ENCODE measurements at regions not wholly inside any gene's neighbourhood (a gene's known extent, or its start where the extent isn't known, plus 50 kb on each side); places are given as distances from the start of the nearest gene placed in this dataset.

- no peak for DNase-seq (ENCODE audit: low spot score)
These were observed 154.7 kb downstream of the ERMARD start for GRCh38 chr6:169906004-169906687.

DNA sequence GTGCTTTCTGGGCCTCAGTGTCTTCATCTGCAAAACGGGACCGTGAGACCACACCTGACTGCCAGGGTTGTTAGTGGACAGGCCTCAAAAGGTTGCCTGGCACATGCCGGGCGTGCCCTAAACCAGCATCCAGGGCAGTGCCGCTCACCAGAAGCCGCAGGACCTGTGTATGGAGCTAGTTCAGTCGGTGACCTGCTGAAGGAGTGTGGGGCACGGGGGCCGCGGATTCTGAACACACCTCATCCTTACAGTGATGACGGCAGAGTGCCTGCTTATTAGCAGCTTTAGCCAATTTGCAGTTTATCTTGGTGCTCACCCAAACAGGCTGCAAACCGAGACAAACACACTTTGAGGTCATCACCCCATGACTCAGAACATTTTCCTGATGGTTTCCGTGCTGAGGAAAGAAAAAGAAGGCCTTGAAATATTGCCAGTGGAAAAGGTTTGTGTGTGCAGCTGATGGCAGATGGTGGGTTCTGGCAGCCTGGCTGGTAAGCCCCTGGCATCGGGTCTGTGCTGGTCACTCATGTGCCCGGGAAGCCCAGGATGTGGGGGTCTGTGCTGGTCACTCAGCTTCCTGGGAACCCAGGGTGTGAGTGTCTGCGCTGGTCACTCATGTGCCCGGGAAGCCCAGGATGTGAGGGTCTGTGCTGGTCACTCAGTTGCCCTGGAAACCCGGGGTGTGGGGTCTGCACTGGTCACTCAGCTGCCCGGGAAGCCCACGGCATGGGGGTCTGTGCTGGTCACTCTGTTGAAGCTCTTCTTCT, 153.8 kb downstream of the ERMARD start:
- DNase-seq (ENCODE audit: low spot score): no peak

GRCh38 chr6:169904051-169904922, 152.9 kb downstream of the ERMARD start:
- DNase-seq (ENCODE audit: low spot score): no peak

DNA sequence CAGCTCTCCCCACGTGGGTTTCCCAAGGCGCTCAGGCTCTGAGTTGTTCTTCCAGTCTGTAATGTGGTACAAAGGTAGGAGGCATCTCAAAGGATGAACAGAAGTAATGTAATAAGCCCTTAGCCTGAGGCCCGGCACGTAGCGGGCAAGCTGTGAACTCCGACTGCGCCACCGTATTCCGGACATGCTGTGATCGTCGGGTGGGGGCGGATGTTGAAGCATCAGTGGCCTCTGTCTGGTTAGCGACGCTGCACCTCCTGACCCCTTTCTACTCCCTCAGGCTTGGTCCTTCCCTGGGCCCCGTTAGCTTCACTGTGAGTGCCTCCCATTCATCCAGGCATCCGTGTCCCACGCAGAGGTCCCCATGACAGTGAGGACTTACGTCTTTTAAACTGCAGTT, 151.7 kb downstream of the ERMARD start:
- no peak for DNase-seq (ENCODE audit: low spot score)

GRCh38 chr6:169902604-169903003, 151.2 kb downstream of the ERMARD start:
- no peak for DNase-seq (ENCODE audit: low spot score)

GRCh38 chr6:169902070-169902469, 150.6 kb downstream of the ERMARD start:
- no peak for DNase-seq (ENCODE audit: low spot score)

GRCh38 chr6:169899481-169900145, 148.2 kb downstream of the ERMARD start:
- DNase-seq (ENCODE audit: low spot score): no peak

DNA sequence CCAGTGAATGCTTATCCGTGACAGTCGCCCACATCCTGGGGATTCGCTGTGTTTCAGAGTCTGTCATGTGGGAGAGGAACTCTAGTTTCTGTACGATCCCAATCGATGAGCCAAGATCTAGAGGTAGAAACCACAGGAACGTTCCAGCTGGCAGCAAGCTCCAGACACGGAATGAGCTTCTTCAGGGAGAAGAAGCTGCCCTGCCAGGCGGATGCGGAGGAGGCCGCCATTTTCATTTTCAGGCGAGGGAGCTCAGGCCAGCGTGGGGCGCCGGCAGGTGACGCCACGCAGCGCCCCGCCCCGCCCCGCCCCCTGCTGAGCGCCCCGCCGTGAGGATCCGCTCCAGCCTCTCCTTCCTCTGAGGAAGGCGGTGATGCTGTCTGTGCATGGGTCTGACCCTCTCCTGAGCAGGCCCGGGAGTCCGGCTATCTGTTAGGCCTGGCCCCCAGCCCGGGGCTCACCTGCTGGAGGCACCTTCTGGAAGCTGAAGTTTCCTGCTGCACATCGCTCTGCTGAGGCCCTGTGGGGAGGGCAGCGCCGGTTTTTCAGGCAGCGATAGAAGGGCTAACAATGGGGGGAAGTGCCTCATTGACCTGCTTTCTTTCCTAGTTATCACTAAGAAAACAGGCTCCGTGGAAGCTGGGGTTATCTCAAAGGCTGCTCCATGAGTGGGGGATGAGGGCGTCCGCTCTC, 147.5 kb downstream of the ERMARD start:
- no peak for DNase-seq (ENCODE audit: low spot score)

- DNase-seq (ENCODE audit: low spot score): no peak
These were observed 146.4 kb downstream of the ERMARD start for GRCh38 chr6:169897601-169898358.

DNA sequence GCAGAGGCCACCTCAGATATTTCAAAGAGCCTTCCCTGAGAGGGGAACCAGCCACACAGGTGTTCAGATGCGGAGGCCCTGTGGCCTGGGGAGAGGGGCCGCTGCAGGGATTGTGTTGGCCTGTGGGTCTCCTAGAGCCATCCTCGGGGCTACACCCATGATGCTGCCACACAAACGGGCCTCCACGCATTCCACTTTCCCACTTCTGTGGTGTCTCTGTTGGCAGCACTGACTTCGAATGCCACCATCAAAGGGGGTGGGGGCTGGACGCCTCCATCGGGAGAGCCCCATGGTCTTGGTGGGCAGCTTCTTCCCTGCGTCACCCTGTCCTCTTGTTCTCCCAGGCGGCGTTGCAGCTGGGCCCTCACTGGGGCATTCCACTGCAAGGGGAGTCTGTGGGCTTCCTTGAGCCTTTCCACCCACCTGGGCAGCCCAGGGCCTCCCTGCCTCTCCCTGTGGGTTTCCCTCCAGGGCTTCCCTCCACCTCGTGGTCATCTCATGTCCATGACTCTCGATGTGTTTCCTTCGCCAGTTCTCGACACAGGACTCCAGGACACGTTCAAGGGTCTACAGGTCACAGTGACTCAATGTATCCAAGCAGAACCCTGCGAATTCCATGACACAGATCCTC, 145.5 kb downstream of the ERMARD start:
- DNase-seq (ENCODE audit: low spot score): no peak

GRCh38 chr6:169895926-169896761, 144.7 kb downstream of the ERMARD start:
- no peak for DNase-seq (ENCODE audit: low spot score)

DNA sequence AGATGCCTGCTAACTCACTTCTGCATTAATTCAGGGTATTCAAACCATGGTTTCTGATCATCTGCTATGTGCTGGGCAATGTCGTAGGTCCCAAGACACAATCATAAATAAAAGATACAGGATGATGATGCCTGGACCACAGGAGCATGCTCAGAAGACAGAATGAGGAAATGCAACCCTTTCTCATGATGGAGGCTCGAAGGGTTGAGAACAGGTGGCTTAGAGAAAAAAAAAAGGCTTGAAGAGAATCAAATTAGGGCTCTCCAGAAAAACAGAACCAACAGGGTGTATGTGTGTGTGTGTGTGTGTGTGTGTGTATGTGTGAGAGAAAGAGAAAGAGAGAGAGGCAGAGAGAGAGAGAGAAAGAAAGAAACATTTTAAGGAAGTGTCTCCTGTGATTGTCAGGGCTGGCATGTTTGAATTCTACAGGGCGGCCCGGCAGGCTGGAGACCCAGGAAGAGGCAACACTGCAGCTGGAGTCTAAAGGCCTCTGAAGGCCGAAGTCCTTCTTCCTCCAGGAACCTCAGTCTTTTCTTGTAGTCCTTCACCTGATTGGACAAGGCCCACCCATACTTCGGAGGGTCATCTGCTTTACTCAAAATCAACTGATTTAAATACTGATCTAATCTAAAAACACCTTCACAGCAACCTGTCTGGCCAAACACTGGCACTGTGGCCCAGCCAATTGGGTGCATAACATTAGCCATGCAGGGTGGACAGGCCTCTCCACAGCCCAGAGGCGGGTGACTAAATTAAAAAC, 143.8 kb downstream of the ERMARD start:
- DNase-seq (ENCODE audit: low spot score): no peak

DNA sequence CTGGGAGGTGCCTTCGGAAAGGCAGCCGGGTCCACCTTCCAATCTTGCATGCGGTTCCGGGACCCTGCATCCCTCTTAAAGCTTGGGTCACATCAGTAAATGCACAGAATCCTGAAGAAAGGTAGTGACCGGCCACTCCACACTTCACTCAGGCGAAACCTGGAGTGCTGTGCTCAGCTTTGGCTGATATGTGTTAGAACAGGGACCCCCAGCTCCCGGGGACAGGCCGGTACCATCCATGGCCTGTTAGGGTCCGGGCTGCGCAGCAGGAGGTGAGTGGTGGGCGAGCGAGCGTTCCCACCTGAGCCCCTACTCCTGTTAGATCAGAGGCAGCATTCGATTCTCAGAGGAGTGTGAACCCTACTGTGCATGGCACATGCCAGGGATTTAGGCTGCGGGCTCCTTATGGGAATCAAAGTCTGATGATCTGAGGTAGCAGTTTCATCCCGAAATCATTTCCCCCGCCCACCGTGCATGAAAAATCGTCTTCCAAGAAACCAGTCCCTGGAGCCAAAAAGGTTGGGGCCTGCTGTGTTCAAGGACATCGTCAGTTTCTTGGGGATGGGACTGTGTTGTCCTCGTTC, 143.0 kb downstream of the ERMARD start:
- DNase-seq (ENCODE audit: low spot score): no peak

- DNase-seq (ENCODE audit: low spot score): no peak
These were observed 142.2 kb downstream of the ERMARD start for GRCh38 chr6:169893624-169894023.

DNA sequence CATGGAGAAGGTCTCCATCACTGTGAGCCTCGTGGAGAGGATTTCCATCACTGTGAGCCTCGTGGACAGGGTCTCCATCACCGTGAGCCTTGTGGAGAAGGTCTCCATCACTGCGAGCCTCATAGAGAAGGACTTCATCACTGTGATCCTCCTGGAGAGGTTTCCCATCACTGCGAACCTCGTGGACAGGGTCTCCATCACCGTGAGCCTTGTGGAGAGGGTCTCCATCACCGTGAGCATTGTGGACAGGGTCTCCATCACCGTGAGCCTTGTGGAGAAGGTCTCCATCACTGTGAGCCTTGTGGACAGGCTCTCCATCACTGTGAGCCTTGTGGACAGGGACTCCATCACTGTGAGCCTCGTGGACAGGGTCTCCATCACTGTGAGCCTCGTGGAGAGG, 140.4 kb downstream of the ERMARD start:
- DNase-seq (ENCODE audit: low spot score): no peak

DNA sequence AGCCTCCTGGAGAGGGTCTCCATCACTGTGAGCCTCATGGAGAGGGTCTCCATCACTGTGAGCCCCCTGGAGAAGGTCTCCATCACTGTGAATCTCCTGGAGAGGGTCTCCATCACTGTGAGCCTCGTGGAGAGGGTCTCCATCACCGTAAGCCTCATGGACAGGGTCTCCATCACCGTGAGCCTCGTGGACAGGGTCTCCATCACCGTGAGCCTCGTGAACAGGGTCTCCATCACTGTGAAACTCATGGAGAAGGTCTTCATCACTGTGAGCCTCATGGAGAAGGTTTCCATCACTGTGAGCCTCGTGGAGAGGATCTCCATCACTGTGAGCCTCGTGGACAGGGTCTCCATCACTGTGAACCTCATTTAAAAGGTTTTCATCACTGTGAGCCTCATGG, 140.0 kb downstream of the ERMARD start:
- DNase-seq (ENCODE audit: low spot score): no peak

GRCh38 chr6:169890901-169891300, 139.5 kb downstream of the ERMARD start:
- DNase-seq (ENCODE audit: low spot score): no peak

DNA sequence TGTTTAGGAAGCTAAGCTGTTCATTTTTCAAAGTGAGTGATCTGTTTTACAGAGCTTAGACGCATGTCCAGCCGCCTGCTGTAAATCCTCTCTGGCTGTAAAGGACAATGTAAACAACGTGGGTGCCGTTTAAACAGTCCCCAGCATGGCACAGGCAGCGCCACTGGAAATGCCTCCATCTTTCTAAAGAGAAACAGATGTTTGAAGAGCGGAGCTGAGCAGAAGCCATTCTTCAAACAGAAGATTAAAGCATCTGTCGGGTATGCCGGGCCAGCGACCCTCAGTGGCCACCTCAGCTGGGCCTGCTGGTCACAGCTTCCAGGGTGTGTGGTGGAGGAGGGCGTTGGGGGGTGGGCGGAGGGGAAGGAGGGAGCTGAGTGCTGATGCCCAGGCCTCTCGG, 138.6 kb downstream of the ERMARD start:
- DNase-seq (ENCODE audit: low spot score): no peak
